BLaER1 (cell line): ENCODE measurements at regions not wholly inside any gene's neighbourhood (a gene's known extent, or its start where the extent isn't known, plus 50 kb on each side); places are given as distances from the start of the nearest gene placed in this dataset.
"Not testable (repeated sequence)": the region's sequence is repeated elsewhere in the genome, so short reads cannot be mapped to it uniquely, and the experiment has no call there.

Experiments used
- H3K27ac ChIP-seq: shearing (Covaris generic); formaldehyde crosslinking; 2 replicates; pipeline ENCODE4 v1.8.1; 2022
- H3K27me3 ChIP-seq: shearing (Covaris generic); formaldehyde crosslinking; 2 replicates; pipeline ENCODE4 v1.8.1; 2022
- H3K36me3 ChIP-seq: shearing (Covaris generic); formaldehyde crosslinking; 2 replicates; pipeline ENCODE4 v1.8.1; 2022
- H3K4me1 ChIP-seq: shearing (Covaris generic); formaldehyde crosslinking; 2 replicates; pipeline ENCODE4 v1.8.1; 2022
- H3K4me2 ChIP-seq: shearing (Covaris generic); formaldehyde crosslinking; 2 replicates; pipeline ENCODE4 v1.8.1; 2022
- H3K4me3 ChIP-seq: shearing (Covaris generic); formaldehyde crosslinking; 2 replicates; pipeline ENCODE4 v1.8.1; 2022
- H3K9ac ChIP-seq: shearing (Covaris generic); formaldehyde crosslinking; 2 replicates; pipeline ENCODE4 v1.8.1; 2022
- H3K9me3 ChIP-seq: shearing (Covaris generic); formaldehyde crosslinking; 2 replicates; pipeline ENCODE4 v1.8.1; 2022
- H4K20me1 ChIP-seq: shearing (Covaris generic); formaldehyde crosslinking; 2 replicates; pipeline ENCODE4 v1.8.1; 2022
- Cebpa-rat ChIP-seq: shearing (Covaris generic); IDR thresholded peaks from 2 replicates; pipeline ENCODE4 v1.8.1; 2022

DNA sequence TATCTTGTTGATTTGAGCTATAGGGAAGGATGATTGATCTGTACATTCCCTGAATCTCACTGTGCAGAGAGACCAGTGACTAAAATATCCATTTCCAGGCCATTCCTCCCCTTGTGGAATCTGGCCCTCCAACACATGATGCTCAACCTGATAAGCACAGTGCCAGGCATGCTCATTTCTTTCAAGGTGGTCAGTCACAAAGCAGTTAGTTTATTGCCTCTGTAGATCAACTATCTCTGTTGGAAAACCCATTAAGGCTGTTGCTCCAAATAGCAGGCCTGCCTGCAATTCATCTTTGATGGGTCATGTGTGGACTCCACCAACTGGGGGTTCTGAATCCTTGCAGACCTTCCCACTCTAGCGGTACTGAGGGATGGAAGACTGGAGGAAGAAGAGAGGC lies 168.6 kb upstream of the FOXK1 start:
- no peak for TF ChIP-seq Cebpa-rat
- H3K36me3 ChIP-seq, result no peaks in the 10 kb centered on the region

DNA sequence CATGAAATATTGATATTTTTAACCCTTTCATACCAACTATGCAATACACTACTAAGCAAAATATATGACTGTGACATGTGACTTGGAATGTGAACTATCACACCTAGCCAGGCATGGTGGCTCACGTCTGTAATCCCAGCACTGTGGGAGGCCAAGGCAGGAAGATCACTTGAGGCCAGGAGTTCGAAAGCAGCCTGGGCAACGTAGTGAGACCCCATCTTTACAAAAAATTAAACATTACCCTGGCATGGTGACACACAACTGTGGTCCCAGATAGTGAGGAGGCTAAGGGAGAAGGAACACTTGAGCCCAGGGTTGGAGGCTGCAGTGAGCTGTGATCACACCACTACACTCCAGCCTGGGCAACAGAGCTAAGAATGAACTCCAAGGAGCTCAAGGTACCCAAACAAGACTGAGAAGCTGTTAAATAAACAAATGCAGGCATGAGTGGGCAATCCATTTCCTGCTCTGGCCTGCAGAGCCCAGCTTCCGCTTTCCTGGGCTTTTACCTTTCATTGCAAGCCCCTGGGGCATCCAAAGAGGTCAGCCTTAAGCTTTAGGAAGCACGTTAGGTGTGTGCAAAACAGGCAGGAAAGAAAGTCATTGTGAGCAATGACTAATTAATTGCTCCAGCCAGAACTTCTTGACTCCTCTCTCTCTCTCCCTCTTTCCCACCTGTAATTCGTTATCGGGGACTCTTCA lies 162.1 kb upstream of the FOXK1 start:
- Histone ChIP-seq H3K9me3 (peaks cover 1% of the 10 kb centered on the region; the same call in 1 of the 2 replicates), H3K9ac (no peak overlapping the region), H3K4me1 (no peaks in the 10 kb centered on the region), H4K20me1 (no peaks in the 10 kb centered on the region), H3K27me3 (no peaks in the 10 kb centered on the region), H3K4me3 (no peak overlapping the region), H3K4me2 (no peak overlapping the region), H3K36me3 (no peaks in the 10 kb centered on the region), H3K27ac (no peak overlapping the region)
- TF ChIP-seq Cebpa-rat, result no peak

More for the DNA sequence above, 168.6 kb upstream of the FOXK1 start:
- H3K27ac ChIP-seq, result no peak overlapping the region
- no peaks in the 10 kb centered on the region for H4K20me1 ChIP-seq
- H3K9ac ChIP-seq, result no peak overlapping the region
- H3K9me3 ChIP-seq, result peaks cover 12% of the 10 kb centered on the region
- no peaks in the 10 kb centered on the region for H3K27me3 ChIP-seq
- H3K4me2 ChIP-seq, result no peak overlapping the region
- H3K4me3 ChIP-seq, result no peak overlapping the region
- peaks cover 10% of the 10 kb centered on the region for H3K4me1 ChIP-seq

DNA sequence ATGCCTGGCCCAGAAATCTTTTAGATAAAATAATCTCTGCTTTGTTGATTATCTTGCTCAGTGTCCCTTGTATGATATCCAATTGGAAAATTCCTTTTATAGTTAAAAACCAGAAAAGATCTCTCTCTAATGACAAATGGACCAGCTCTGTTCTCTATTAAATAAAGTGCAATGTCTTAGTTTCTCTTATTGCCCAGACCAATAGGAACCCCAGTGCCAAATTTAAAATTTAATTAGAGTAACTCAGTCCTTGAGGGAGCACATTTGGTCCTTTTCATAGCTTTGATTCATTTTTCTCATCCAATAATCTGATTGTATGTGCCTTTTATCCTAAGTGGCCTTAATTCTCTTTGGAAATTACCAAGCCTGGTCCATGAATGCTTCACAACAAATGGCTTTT lies 158.9 kb upstream of the FOXK1 start:
- Histone ChIP-seq H3K4me2 (no peak overlapping the region), H3K4me1 (0 out of 2 replicates have a peak, but pooled peaks cover 3% of the 10 kb centered on the region), H3K4me3 (no peak overlapping the region), H3K9ac (no peak overlapping the region), H3K9me3 (peaks cover 4% of the 10 kb centered on the region; the same call in 1 of the 2 replicates), H3K36me3 (no peaks in the 10 kb centered on the region), H4K20me1 (no peaks in the 10 kb centered on the region), H3K27ac (no peak overlapping the region), H3K27me3 (no peaks in the 10 kb centered on the region)
- no peak for TF ChIP-seq Cebpa-rat

DNA sequence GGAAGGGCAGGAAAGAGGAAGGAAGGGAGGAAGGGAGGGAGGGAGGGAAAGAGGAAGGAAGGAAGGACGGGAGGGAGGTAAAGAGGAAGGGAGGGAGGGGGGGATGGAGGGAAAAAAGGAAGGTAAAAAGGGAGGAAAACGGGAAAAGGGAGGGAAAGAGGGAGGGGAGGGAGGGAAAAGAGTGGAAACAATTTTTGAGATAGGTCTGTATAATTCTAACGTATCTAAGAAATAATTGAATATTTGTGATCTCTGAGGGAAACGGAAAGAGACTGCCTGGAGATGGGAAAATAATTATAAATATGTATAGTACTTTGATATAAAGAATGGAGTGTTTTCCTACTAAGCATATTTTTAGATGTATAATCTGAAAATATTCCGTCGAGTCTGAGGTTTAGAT lies 158.2 kb upstream of the FOXK1 start:
- Histone ChIP-seq H3K4me2 (no peak overlapping the region), H3K4me1 (0 out of 2 replicates have a peak, but pooled peaks cover 3% of the 10 kb centered on the region), H3K27ac (no peak overlapping the region), H3K27me3 (no peaks in the 10 kb centered on the region), H3K4me3 (no peak overlapping the region), H3K36me3 (no peaks in the 10 kb centered on the region), H3K9ac (no peak overlapping the region), H4K20me1 (no peaks in the 10 kb centered on the region), H3K9me3 (peaks cover 4% of the 10 kb centered on the region; the same call in 1 of the 2 replicates)
- no peak for TF ChIP-seq Cebpa-rat

DNA sequence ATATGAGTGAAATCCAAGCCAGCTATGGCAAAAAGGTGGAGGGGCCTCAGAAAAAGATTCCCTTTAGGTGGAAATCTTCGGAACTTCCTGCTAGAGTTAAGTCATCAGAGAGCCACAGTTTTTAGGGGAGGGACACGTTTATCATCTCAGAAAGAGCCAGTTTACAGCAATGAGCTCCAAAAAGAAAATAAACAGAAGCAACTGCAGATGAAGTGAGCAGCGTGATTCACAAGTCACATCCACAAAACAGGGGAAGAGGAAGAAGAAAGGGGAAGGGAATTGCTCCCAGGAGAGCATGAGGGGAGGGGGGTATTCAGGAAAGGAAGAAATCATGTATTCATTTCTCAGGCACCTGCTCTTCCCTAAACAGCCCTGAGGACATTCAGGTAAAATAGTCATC lies 156.2 kb upstream of the FOXK1 start:
- Histone ChIP-seq H4K20me1 (no peaks in the 10 kb centered on the region), H3K4me2 (no peak overlapping the region), H3K4me1 (0 out of 2 replicates have a peak, but pooled peaks cover 3% of the 10 kb centered on the region), H3K36me3 (no peaks in the 10 kb centered on the region), H3K9ac (no peak overlapping the region), H3K27me3 (no peaks in the 10 kb centered on the region), H3K27ac (no peak overlapping the region), H3K9me3 (peaks cover 4% of the 10 kb centered on the region; the same call in 1 of the 2 replicates), H3K4me3 (no peak overlapping the region)
- TF ChIP-seq Cebpa-rat, result no peak

DNA sequence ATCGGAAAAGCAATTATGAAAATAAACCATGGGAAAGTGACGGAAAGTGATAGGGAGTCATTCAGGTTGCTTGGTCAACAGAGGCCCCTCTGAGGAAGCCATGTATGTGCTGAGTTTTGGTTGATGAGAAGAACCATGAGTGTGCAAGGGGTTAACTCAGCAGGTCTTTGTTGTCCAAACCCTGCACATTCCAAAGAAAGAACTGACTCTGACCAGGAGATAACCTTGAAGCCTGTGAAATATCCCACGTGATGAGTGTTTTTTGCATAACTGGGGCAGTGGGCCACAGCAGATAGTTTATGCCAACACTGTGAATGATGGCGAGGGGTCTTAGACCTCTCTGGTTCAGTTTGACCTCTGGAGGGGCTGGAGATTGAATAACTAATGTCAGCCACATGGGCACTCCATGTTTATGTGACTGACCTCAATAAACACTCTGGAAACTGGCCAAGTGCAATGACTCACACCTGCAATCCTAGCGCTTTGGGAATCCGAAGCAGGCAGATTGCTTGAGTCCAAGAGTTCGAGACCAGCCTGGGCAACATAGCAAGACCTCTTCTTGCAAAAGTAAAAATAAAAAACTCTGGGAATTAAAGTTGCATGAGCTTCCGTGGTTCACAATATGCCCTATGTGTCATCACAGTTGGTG lies 154.0 kb upstream of the FOXK1 start:
- Histone ChIP-seq H3K4me2 (no peak overlapping the region), H3K9me3 (0 out of 2 replicates have a peak, but pooled peaks cover 4% of the 10 kb centered on the region), H3K27ac (no peak overlapping the region), H3K36me3 (no peaks in the 10 kb centered on the region), H3K4me3 (no peak overlapping the region), H3K4me1 (0 out of 2 replicates have a peak, but pooled peaks cover 3% of the 10 kb centered on the region), H4K20me1 (no peaks in the 10 kb centered on the region), H3K27me3 (no peaks in the 10 kb centered on the region), H3K9ac (no peak overlapping the region)
- no peak for TF ChIP-seq Cebpa-rat

DNA sequence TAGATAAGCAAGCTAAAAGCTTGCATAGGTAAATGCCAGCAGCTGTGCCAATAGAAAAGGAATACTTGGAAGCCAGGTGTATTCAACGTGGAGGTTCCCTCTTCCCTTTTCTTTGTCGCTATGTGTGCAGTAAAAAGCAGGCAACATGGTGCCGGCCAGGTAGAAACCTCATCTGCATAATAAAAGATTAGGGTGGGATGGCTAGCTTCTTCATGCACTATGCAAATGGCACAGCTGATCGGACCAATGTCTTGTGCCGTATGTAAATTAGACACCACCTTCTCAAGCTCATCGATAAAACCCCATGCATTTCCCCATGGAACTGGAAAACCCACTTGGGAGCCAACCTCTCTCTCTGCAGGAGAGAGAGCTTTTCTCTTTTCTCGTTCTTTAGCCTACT lies 150.9 kb upstream of the FOXK1 start:
- no peaks in the 10 kb centered on the region for H3K4me1 ChIP-seq
- H3K27me3 ChIP-seq, result no peaks in the 10 kb centered on the region
- no peak overlapping the region for H3K4me3 ChIP-seq
- no peak overlapping the region for H3K4me2 ChIP-seq
- H3K9me3 ChIP-seq, result no peaks in the 10 kb centered on the region
- H4K20me1 ChIP-seq, result no peaks in the 10 kb centered on the region
- no peak overlapping the region for H3K9ac ChIP-seq
- no peaks in the 10 kb centered on the region for H3K36me3 ChIP-seq
- H3K27ac ChIP-seq, result no peak overlapping the region
- no peak for TF ChIP-seq Cebpa-rat

DNA sequence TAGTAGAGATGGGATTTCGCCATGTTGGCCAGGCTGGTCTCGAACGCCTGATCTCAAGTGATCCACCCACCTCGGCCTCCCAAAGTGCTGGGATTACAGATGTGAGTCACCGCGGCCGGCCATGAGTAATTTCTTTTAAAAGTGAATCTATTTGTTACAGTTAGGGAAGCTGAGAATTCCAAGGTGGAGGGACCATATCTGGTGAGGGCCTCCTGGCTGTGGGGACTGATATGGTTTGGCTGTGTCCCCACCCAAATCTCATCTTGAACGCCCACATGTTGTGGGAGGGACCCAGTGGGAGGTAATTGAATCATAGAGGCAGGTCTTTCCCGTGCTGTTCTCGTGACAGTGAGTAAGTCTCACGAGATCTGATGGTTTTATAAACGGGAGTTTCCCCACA lies 148.8 kb upstream of the FOXK1 start:
- not testable (repeated sequence) for H3K27me3 ChIP-seq, H3K4me3 ChIP-seq, H3K9ac ChIP-seq, H3K27ac ChIP-seq, H3K36me3 ChIP-seq, H3K9me3 ChIP-seq, H4K20me1 ChIP-seq, H3K4me1 ChIP-seq, H3K4me2 ChIP-seq

DNA sequence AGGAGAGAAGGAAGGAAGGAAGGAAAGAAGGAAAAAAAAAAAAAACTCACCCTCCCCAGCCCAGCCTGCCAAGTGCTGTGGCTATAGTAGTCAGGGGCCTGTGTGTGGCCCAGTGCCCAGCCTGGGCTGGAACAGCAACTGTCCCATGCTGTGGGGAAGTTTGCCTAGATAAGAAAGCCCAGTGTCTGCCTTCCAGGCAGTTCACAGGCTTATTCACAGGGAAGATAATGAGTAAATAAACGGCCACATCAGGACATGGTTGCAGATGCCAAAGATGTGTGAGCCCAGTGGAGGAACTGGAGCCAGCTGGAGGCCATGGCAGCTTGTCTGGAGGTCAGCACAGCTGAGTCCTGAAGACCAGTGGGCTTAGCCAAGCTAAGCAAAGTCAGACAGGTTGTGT lies 132.4 kb upstream of the FOXK1 start:
- H3K9me3 ChIP-seq, result peaks cover 36% of the 10 kb centered on the region
- no peak overlapping the region for H3K27ac ChIP-seq
- TF ChIP-seq Cebpa-rat, result no peak
- no peak overlapping the region for H3K4me2 ChIP-seq
- H3K27me3 ChIP-seq, result no peaks in the 10 kb centered on the region
- H4K20me1 ChIP-seq, result no peaks in the 10 kb centered on the region
- no peaks in the 10 kb centered on the region for H3K4me1 ChIP-seq
- H3K9ac ChIP-seq, result no peak overlapping the region
- H3K4me3 ChIP-seq, result no peak overlapping the region
- no peaks in the 10 kb centered on the region for H3K36me3 ChIP-seq

DNA sequence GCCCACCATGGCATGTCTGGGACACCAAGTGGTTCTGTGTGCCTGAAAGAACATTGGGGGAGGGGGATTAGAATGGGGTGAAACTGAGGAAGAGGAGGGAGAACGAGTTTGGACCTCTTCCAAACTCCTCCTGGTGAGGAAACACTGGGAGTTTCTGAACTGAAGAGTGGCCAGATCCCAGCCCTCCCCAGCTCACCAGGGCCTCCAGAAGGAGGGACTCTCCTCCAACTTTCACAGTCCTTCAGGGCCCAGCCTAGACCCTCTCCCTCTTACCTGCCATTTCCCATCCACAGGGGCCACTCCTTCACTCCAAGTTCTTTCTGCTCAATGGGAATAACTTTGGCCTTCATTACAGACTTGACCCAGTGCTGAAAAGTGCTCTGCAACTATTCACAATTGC lies 132.0 kb upstream of the FOXK1 start:
- H4K20me1 ChIP-seq, result no peaks in the 10 kb centered on the region
- no peaks in the 10 kb centered on the region for H3K27me3 ChIP-seq
- H3K9ac ChIP-seq, result no peak overlapping the region
- no peak overlapping the region for H3K27ac ChIP-seq
- no peak overlapping the region for H3K4me3 ChIP-seq
- H3K4me1 ChIP-seq, result no peaks in the 10 kb centered on the region
- no peak overlapping the region for H3K4me2 ChIP-seq
- peaks cover 36% of the 10 kb centered on the region for H3K9me3 ChIP-seq
- TF ChIP-seq Cebpa-rat, result no peak
- no peaks in the 10 kb centered on the region for H3K36me3 ChIP-seq
